Prostate gland (tissue), 2 donors: ENCODE measurements at regions not wholly inside any gene's neighbourhood (a gene's known extent, or its start where the extent isn't known, plus 50 kb on each side); places are given as distances from the start of the nearest gene placed in this dataset.
A peak's percentile ranks its signal among the peaks of the same experiment; 100 is the strongest.

Source experiments
- DNase-seq: peaks from one replicate; pipeline ENCODE4 v3.0.0-alpha.2; 2019; ENCODE audit warnings: low spot score
- H3K27ac ChIP-seq, 2 donors: fragments of 200-600 bp; sonication (generic); 2 replicates each; pipeline ENCODE4 v1.5.1; 2017 to 2019
- H3K27me3 ChIP-seq: fragments of 200-600 bp; sonication (generic); replicated peaks from 2 replicates; pipeline ENCODE4 v1.5.1; 2019; ENCODE audit not compliant: insufficient read depth
- H3K36me3 ChIP-seq, 2 donors: fragments of 200-600 bp; sonication (generic); 1 replicate in 1 of 2; 2 replicates in 1 of 2; pipeline versions ENCODE4 v1.5.1 to v1.8.1; 2017 to 2019
- H3K4me1 ChIP-seq: fragments of 200-600 bp; sonication (generic); replicated peaks from 2 replicates; pipeline ENCODE4 v1.5.1; 2019
- H3K4me3 ChIP-seq, 2 donors: fragments of 200-600 bp; sonication (generic); 2 replicates each; pipeline ENCODE4 v1.5.1; 2017 to 2019
- H3K9me3 ChIP-seq: fragments of 200-600 bp; sonication (generic); 2 replicates; pipeline ENCODE4 v1.5.1; 2017
- CTCF ChIP-seq, 4 experiments: fragments of 200-600 bp in 2 of 4; fragments of 450-650 bp in 2 of 4; sonication (generic) in 2 of 4; IDR thresholded peaks; 1 replicate in 3 of 4; 2 replicates in 1 of 4; pipeline ENCODE4 v1.5.1; 2016 to 2019; ENCODE audit warnings: antibody characterized with exemption in 4 of 4, mild to moderate bottlenecking in 2 of 4, moderate library complexity in 2 of 4
- POLR2A ChIP-seq: fragments of 450-650 bp; IDR thresholded peaks from one replicate; pipeline ENCODE4 v1.6.1; 2016; ENCODE audit warnings: antibody characterized with exemption, mild to moderate bottlenecking
- POLR2AphosphoS5 ChIP-seq: sonication (generic); formaldehyde crosslinking; IDR thresholded peaks from one replicate; pipeline ENCODE4 v1.6.1; 2017; ENCODE audit warnings: antibody characterized with exemption
- WGBS: methylation state at CpG from one replicate; pipeline ENCODE4 v1.1.5; 2018; 5-methylcytosine and 5-hydroxymethylcytosine counted together
- intact Hi-C: fragments of 100-400 bp; cut with DNase I; formaldehyde crosslinking; loops from one replicate; pipeline ENCODE4 v1.14.2; 2022

DNA sequence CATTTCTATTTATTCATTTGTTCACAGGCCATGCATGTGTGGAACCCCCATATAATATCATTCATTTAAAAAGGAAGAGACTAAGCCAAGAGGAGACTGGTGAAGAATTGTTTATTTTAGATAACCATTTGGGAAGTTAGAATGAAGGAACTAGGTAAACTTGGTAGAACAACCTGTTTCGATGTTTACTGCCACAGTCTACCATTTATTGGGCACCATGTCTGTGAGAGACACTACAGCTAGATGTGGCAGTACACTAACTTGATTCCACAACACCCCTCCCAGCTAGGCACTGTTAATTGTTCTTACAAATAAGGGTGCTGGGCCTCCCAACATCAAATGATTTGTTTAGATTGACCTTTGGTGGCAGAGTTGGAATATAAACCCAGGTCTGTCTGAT is 592.4 kb downstream of the EPM2A start:
- WGBS, result 61% methylated on average over 1 of the region's 1 CpG
- Histone ChIP-seq H3K36me3 (no peaks in the 10 kb centered on the region), H3K27me3 (no peaks in the 10 kb centered on the region), H3K4me1 (no peaks in the 10 kb centered on the region), H3K9me3 (no peaks in the 10 kb centered on the region), H3K27ac (no peak overlapping the region), H3K4me3 (no peak overlapping the region)
- intact Hi-C loops, result no loop called here
- TF ChIP-seq POLR2AphosphoS5 (peak; percentile 67), POLR2A (no peak), CTCF (IDR thresholded peaks at IDR 0.05) (no peak)
- DNase-seq, result peak; percentile 25

GRCh38 chr6:145143379-145143778 is 591.9 kb downstream of the EPM2A start:
- Histone ChIP-seq H3K27me3 (no peaks in the 10 kb centered on the region), H3K4me1 (no peaks in the 10 kb centered on the region), H3K27ac (no peak overlapping the region), H3K36me3 (no peaks in the 10 kb centered on the region), H3K4me3 (no peak overlapping the region), H3K9me3 (no peaks in the 10 kb centered on the region)
- no peak for DNase-seq
- intact Hi-C loops, result no loop called here
- 98% methylated on average over 3 of the region's 3 CpGs for WGBS
- TF ChIP-seq CTCF (IDR thresholded peaks at IDR 0.05) (no peak), POLR2A (no peak), POLR2AphosphoS5 (no peak)

- Histone ChIP-seq H3K27ac (no peak overlapping the region), H3K27me3 (no peaks in the 10 kb centered on the region), H3K4me3 (no peak overlapping the region), H3K4me1 (no peaks in the 10 kb centered on the region), H3K9me3 (no peaks in the 10 kb centered on the region), H3K36me3 (no peaks in the 10 kb centered on the region)
- intact Hi-C loops, result no loop called here
- DNase-seq, result no peak
- TF ChIP-seq POLR2A, result no peak
- no peak for TF ChIP-seq POLR2AphosphoS5
- no peak for TF ChIP-seq CTCF (IDR thresholded peaks at IDR 0.05)
These were observed 587.8 kb downstream of the EPM2A start for GRCh38 chr6:145147559-145147958.

DNA sequence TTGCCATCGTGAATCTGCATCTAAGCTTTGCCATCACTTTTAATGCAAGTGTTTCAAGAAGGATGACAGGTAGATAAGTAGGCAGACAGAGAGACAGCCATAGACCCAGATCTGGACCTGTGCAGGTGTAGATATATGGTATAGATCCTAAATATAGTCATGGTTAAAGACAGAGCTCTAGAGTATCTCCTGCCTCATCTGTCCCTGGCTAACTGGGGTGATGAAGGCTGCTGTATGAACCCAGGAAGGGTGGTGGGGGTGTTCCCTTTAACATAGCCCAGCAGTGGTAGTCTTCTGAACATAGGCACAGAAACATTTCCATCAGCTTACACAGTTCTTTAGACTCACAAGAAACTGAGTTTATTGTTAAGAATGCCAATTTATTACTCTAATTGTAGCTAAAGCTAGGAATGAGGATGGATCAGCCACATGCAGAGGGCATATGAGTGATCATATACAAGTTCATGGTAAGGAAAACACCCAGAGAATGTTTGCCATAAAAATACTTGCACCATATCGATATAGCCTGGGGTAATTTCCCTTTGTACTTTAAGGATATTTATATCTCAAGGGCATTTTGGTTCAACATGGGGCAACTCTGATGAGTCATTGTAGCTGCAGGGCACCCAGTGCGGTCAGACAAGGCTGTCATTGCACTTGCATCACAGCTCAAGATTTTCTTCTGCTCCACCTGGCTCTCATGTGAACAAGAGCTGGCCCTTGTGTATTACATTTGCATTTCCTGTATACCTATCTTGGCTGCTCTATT is 587.2 kb downstream of the EPM2A start:
- 64% methylated on average over 3 of the region's 3 CpGs for WGBS

More for the DNA sequence above, 587.2 kb downstream of the EPM2A start:
- no peak for TF ChIP-seq POLR2AphosphoS5
- TF ChIP-seq CTCF (IDR thresholded peaks at IDR 0.05), result no peak
- no peak for TF ChIP-seq POLR2A
- no peak for DNase-seq
- intact Hi-C loops, result no loop called here
- no peaks in the 10 kb centered on the region for H3K9me3 ChIP-seq
- H3K4me3 ChIP-seq, result no peak overlapping the region
- no peaks in the 10 kb centered on the region for H3K4me1 ChIP-seq
- H3K27ac ChIP-seq, result no peak overlapping the region
- no peaks in the 10 kb centered on the region for H3K27me3 ChIP-seq
- no peaks in the 10 kb centered on the region for H3K36me3 ChIP-seq
